Left ventricle myocardium superior (tissue), 1 donor: ENCODE measurements at regions not wholly inside any gene's neighbourhood (a gene's known extent, or its start where the extent isn't known, plus 50 kb on each side); places are given as distances from the start of the nearest gene placed in this dataset.

Experiments used
- ATAC-seq: fragments of 200-7000 bp; cut with Tn5 transposase; one replicate; pipeline ENCODE4 v1.9.1; 2020; ENCODE audit warnings: mild to moderate bottlenecking, moderate library complexity
- DNase-seq: peaks from one replicate; pipeline ENCODE4 v3.0.0-alpha.2; 2020
- intact Hi-C: fragments of 100-400 bp; cut with micrococcal nuclease; formaldehyde crosslinking; loops from one replicate; pipeline ENCODE4 v1.11.0; 2022
- donor health status: DM: no; HTN: yes; CAD: no; lungs with severe emphysema.

- no peak for ATAC-seq
- intact Hi-C loops, result no loop called here
- no peak for DNase-seq
Measured at GRCh38 chr6:19059102-19059501, 672.0 kb downstream of the RNF144B start.

GRCh38 chr6:19067165-19067564 is 680.0 kb downstream of the RNF144B start:
- ATAC-seq, result no peak
- intact Hi-C loops, result no loop called here
- DNase-seq, result no peak

DNA sequence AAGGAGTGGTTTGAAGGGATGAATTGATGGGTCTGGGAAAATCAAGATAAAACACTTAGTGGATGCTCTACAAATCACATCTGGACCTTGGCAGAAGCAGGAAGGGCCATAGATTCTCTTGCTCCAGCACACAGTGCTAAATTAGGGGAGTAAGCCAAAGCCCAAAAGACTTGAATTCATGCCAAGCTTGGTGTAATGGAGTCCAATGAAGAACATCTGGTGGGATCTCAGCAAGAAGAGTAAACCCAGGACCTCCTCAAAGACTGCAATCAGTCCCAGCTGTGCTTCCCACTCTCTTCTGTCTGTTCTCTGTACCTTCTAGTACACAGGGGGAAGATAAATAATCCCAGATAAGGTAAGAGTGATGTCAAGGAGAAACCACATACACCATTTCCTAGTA is 683.4 kb downstream of the RNF144B start:
- intact Hi-C loops, result no loop called here
- DNase-seq (no peak), ATAC-seq (peak; percentile 56)

DNA sequence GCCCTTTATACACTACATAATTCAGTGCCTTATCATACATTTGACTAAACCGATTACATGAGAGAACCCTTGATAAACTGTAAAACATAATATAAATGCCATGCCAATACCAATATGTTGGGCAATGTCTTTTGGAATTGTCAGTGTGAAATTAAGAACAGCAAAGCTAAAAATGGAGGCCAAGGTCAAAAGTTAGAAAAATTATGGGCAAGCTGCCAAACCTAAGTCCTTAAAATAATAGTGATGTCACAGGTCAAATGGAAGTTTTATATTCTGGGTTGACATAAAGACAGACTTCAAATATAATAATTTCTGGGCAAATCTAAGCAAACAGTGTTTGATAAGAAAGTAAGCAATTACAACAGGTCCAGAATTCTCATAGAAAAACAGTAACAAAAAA is 696.7 kb downstream of the RNF144B start:
- DNase-seq (no peak), ATAC-seq (no peak)
- intact Hi-C loops, result no loop called here

DNA sequence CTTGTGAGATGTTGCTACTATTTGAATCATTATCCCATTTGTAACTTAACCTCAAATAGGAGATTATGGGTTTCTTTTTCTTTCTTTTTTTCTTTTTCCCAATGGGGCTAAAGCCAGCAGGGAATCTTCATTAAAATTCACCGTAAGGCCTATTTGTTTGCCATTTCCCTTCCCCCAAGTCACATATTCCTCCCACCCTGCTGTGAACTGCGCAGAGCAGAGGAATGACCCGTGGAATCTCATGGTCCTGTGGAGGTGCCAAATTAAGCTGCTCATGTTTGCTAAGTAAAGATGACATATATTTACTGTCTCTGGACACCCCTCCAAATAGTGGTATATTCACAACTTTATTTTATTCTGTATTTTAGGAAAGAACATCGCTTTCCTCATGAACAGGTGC is 699.3 kb downstream of the RNF144B start:
- DNase-seq (no peak), ATAC-seq (no peak)
- intact Hi-C loops, result no loop called here

DNA sequence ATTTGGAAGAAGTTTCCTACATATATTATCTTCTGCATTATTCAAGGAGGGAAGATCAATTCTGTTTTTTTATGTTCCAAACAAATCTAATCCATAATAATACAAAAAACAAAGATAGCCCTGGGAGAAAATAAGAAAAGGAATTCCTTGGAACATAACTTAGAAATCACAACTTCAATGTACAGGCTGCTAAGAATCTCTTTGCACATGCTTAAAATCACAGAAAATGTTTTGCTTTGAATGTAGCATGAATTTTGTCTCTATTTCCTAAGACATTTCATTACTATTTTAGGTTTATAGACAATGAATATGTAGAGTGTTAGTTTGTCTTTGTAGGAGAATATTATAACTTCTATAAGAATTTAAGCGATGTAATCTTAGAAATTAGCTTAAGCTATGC is 700.1 kb downstream of the RNF144B start:
- ATAC-seq (no peak), DNase-seq (no peak)
- intact Hi-C loops, result no loop called here

- intact Hi-C loops, result no loop called here
- ATAC-seq (no peak), DNase-seq (no peak)
Measured at GRCh38 chr6:19087897-19088296, 700.7 kb downstream of the RNF144B start.

DNA sequence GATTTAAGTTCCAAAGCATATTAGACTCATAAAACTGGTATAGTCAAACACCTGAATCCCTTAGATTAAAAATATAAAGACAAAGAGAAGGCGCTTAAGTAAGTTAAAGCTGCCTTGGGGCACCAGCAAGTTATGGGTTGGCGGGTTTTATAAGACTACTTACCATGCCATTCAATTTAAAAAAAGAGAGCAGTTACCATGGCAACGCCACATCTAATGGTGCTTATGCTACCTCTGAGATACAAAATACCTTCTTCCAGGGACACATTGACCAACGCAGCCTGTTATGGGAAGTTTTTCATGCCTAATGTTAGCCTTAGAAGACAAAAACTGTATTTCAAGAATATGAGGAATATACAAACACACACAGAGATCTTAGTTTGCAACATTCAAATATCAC is 713.6 kb downstream of the RNF144B start:
- DNase-seq (no peak), ATAC-seq (no peak)
- intact Hi-C loops, result no loop called here

DNA sequence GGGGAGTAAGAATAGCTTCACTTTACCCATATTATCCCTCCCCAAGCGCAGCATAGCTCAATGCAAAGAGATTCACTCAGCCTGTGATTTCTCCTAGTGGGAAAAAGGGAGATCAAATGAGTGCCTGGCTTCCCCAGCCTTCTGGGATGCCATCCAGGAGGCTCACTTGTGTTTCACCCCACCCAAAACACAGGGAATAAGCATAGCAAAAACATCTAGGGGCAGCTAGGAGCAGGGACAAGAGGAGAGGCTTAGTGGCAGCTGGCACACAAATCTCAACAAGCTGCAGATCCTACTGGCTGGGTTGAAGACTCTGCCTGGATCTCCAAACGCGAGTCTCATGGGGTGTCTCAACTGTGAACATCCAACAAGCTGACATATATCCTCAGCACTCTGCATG is 715.8 kb downstream of the RNF144B start:
- intact Hi-C loops, result no loop called here
- DNase-seq (no peak), ATAC-seq (no peak)

DNA sequence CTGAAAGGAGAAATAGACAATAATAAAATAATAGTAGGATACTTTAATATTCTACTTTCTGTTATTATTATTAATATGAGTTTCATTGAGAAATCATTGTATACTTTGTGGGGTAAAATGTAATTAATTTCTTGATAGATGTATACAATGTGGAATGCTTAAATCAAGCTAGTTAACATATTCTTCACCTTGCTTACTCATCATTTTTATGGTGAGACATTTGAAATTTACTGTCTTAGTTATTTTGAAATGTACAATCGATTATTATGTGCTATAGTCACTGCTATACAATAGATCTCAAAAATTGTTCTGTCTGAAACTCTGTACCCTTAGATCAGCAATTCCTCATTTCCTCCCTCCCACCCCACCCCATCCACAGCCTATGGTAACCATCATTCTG is 720.3 kb downstream of the RNF144B start:
- no peak for DNase-seq
- intact Hi-C loops, result no loop called here
- no peak for ATAC-seq

GRCh38 chr6:19121521-19121920 is 715.6 kb upstream of the ID4 start:
- ATAC-seq (no peak), DNase-seq (no peak)
- intact Hi-C loops, result no loop called here

GRCh38 chr6:19127081-19127480 is 710.1 kb upstream of the ID4 start:
- DNase-seq, result no peak
- no peak for ATAC-seq
- intact Hi-C loops, result no loop called here

GRCh38 chr6:19128701-19129100 is 708.5 kb upstream of the ID4 start:
- no peak for ATAC-seq
- DNase-seq, result no peak
- intact Hi-C loops, result no loop called here

DNA sequence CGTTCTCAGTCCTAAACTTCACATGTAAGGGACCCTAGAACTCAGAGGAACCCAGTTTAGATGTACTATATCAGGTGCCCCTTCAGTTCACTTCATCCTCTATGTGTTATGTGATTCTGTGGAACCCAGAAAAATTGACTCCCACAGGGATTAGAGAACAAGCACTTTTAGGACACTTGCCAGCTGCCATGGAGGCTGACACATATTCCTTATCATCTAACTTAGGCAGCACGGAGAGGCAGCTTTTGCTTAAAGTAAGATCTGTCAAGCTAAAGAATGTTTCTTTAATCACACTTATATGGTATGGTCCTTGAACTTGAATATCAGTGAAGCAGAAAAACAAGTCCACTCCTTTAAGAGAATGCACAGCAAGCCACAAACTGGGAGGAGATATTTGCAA is 701.5 kb upstream of the ID4 start:
- DNase-seq (no peak), ATAC-seq (no peak)
- intact Hi-C loops, result no loop called here

- ATAC-seq, result no peak
- DNase-seq, result no peak
- intact Hi-C loops, result no loop called here
Measured at GRCh38 chr6:19137505-19137904, 699.7 kb upstream of the ID4 start.

- no peak for DNase-seq
- intact Hi-C loops, result no loop called here
- ATAC-seq, result no peak
Measured at GRCh38 chr6:19142275-19142674, 694.9 kb upstream of the ID4 start.

GRCh38 chr6:19150307-19150706 is 686.9 kb upstream of the ID4 start:
- intact Hi-C loops, result no loop called here
- ATAC-seq, result no peak
- no peak for DNase-seq

- intact Hi-C loops, result no loop called here
- peak; percentile 33 for DNase-seq
- peak; percentile 91 for ATAC-seq
Measured at GRCh38 chr6:19153270-19153980, 683.7 kb upstream of the ID4 start.

- intact Hi-C loops, result no loop called here
- DNase-seq (no peak), ATAC-seq (peak; percentile 13)
Measured at GRCh38 chr6:19153981-19154295, 683.2 kb upstream of the ID4 start.

DNA sequence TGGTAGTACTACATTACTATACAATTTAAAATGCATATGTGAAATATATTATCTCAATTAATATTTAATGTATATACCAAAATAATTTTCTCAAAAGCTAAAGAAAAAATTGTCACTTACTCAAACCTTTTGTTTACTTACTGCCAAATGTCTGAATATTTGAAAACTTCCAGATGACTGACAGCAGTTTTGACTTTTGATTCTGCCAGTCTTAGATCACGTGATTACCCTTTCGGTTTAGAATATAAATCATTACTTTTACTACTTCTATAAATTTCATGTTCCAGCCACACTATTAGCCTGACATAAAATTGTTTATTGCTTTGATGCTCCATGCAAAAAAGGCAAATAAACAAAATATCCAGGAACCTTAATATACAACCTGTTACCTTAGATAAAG is 680.7 kb upstream of the ID4 start:
- ATAC-seq (no peak), DNase-seq (no peak)
- intact Hi-C loops, result no loop called here

- DNase-seq (no peak), ATAC-seq (no peak)
- intact Hi-C loops, result no loop called here
Measured at GRCh38 chr6:19157486-19157885, 679.7 kb upstream of the ID4 start.

DNA sequence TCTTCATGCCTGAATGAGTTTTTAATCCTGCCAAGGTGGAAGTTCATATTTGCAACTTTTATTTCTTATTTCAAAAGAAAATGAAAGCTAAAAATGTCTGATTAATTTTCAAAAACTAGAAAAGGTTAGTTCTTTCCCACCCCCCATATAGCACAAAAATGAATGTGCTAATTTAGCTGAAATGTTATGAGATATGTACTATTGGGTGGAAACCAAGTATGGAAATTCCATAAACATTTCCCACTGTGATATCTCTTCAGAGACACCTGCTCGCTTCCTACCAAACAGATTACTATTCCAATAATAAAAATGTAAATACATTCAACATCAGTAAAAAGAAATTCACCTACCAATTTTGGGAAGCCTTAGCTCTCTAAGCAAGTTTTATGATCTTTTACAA is 678.6 kb upstream of the ID4 start:
- no peak for DNase-seq
- intact Hi-C loops, result no loop called here
- no peak for ATAC-seq
